H1 (cell line): ENCODE measurements at regions not wholly inside any gene's neighbourhood (a gene's known extent, or its start where the extent isn't known, plus 50 kb on each side); places are given as distances from the start of the nearest gene placed in this dataset.

ENCODE experiments used
- CTCF ChIA-PET: fragments of 300-600 bp; sonication (Branson Sonifier 250); formaldehyde crosslinking; loops from one replicate; lab custom pipeline; 2021; ENCODE audit not compliant: partially characterized antibody; lab: Charles Lee
- POLR2A ChIA-PET: fragments of 300-600 bp; sonication (Branson Sonifier 250); formaldehyde crosslinking; loops from one replicate; lab custom pipeline; 2021; ENCODE audit warnings: inconsistent platforms; ENCODE audit not compliant: partially characterized antibody; lab: Charles Lee
- DNase-seq, 2 experiments: peaks; one replicate each; pipeline versions ENCODE4 v3.0.0 to v3.0.0-alpha.2; 2010 to 2022; ENCODE audit warnings: low spot score in 2 of 2, low read depth in 1 of 2, mixed read lengths in 1 of 2
- FAIRE-seq: peaks from 2 replicates; lab custom pipeline; 2011; peaks lifted over from hg19 to GRCh38; lab: Jason Lieb, UNC
- H2AFZ ChIP-seq: 2 replicates; pipeline ENCODE4 v1.8.1; 2012; ENCODE audit warnings: low read length, inconsistent platforms
- H2AK5ac ChIP-seq: 2 replicates; pipeline ENCODE4 v1.6.1; 2013; ENCODE audit warnings: low read depth, low read length
- H2BK120ac ChIP-seq: replicated peaks from 2 replicates; pipeline ENCODE3; 2013; ENCODE audit warnings: low read depth, low read length, inconsistent platforms
- H2BK12ac ChIP-seq: 2 replicates; pipeline ENCODE4 v1.6.1; 2013; ENCODE audit warnings: low read depth, low read length
- H2BK15ac ChIP-seq: 2 replicates; pipeline ENCODE4 v1.6.1; 2013; ENCODE audit warnings: low read length
- H2BK20ac ChIP-seq: 2 replicates; pipeline ENCODE4 v1.6.1; 2013; ENCODE audit warnings: low read length
- H2BK5ac ChIP-seq: 2 replicates; pipeline ENCODE4 v1.6.1; 2013; ENCODE audit warnings: low read depth, low read length
- H3K14ac ChIP-seq: 2 replicates; pipeline ENCODE4 v1.6.1; 2013; ENCODE audit warnings: inconsistent platforms; ENCODE audit not compliant: insufficient read length
- H3K18ac ChIP-seq: 2 replicates; pipeline ENCODE4 v1.6.1; 2013; ENCODE audit warnings: low read length; ENCODE audit errors: extremely low read depth
- H3K23ac ChIP-seq: 2 replicates; pipeline ENCODE4 v1.6.1; 2013; ENCODE audit warnings: inconsistent platforms; ENCODE audit not compliant: insufficient read length
- H3K23me2 ChIP-seq: 2 replicates; pipeline ENCODE4 v1.6.1; 2013; ENCODE audit warnings: low read depth, low read length
- H3K27ac ChIP-seq: 2 replicates; pipeline ENCODE4 v1.6.1; 2011; ENCODE audit warnings: low read depth, low read length, inconsistent platforms
- H3K27me3 ChIP-seq, 4 experiments: replicated peaks in 1 of 4; 1 replicate in 1 of 4; 2 replicates in 3 of 4; pipeline versions ENCODE4 v1.6.1 to v1.8.1; 2011 to 2013; ENCODE audit warnings: low read length in 3 of 4, mild to moderate bottlenecking in 3 of 4, inconsistent platforms in 2 of 4, mixed read lengths in 2 of 4, moderate library complexity in 1 of 4; ENCODE audit not compliant: control insufficient read depth in 3 of 4, insufficient read depth in 3 of 4; ENCODE audit errors: extremely low read depth in 1 of 4
- H3K36me3 ChIP-seq, 4 experiments: 2 replicates each; pipeline versions ENCODE4 v1.6.1 to v1.8.1; 2011 to 2013; ENCODE audit warnings: mild to moderate bottlenecking in 4 of 4, low read length in 3 of 4, moderate library complexity in 2 of 4, control low read depth in 1 of 4, inconsistent platforms in 1 of 4; ENCODE audit not compliant: insufficient read depth in 4 of 4, control insufficient read depth in 2 of 4
- H3K4ac ChIP-seq: replicated peaks from 2 replicates; pipeline ENCODE3; 2013; ENCODE audit warnings: low read length, low read depth, mixed read lengths, inconsistent platforms; ENCODE audit not compliant: insufficient read length
- H3K4me1 ChIP-seq, 4 experiments: replicated peaks in 1 of 4; 1 replicate in 1 of 4; 2 replicates in 3 of 4; pipeline versions ENCODE4 v1.6.1 to v1.8.1; 2011 to 2013; ENCODE audit warnings: low read length in 3 of 4, inconsistent platforms in 2 of 4, mixed read lengths in 1 of 4; ENCODE audit not compliant: insufficient read depth in 4 of 4, control insufficient read depth in 3 of 4
- H3K4me2 ChIP-seq, 2 experiments: 2 replicates each; pipeline versions ENCODE4 v1.6.1 to v1.8.1; 2011 to 2013; ENCODE audit warnings: low read depth in 2 of 2, low read length in 2 of 2, control low read depth in 1 of 2, inconsistent platforms in 1 of 2, mild to moderate bottlenecking in 1 of 2; ENCODE audit not compliant: insufficient read depth in 1 of 2
- H3K4me3 ChIP-seq, 4 experiments: fragments of 200-600, 300-600 bp in 1 of 4; sonication (generic), shearing (Covaris generic), sonication (Bioruptor Twin) in 1 of 4; 2 replicates each; pipeline versions ENCODE4 v1.5.1 to v1.8.1; 2011 to 2016; ENCODE audit warnings: low read length in 4 of 4, low read depth in 3 of 4, control low read depth in 2 of 4, inconsistent platforms in 2 of 4, mild to moderate bottlenecking in 2 of 4, mixed read lengths in 1 of 4, moderate library complexity in 1 of 4; ENCODE audit not compliant: insufficient read depth in 2 of 4; ENCODE audit errors: extremely low read depth in 1 of 4
- H3K56ac ChIP-seq: replicated peaks from 2 replicates; pipeline ENCODE3; 2013; ENCODE audit warnings: low read depth, mild to moderate bottlenecking, mixed read lengths, low read length, inconsistent platforms; ENCODE audit not compliant: insufficient read length
- H3K79me1 ChIP-seq: 2 replicates; pipeline ENCODE4 v1.6.1; 2013; ENCODE audit warnings: low read depth, low read length, control low read depth
- H3K79me2 ChIP-seq, 2 experiments: 2 replicates each; pipeline versions ENCODE4 v1.6.1 to v1.8.1; 2012 to 2013; ENCODE audit warnings: low read length in 2 of 2, mild to moderate bottlenecking in 2 of 2, inconsistent platforms in 1 of 2; ENCODE audit not compliant: insufficient read depth in 2 of 2, control insufficient read depth in 1 of 2
- H3K9ac ChIP-seq, 4 experiments: replicated peaks in 1 of 4; 1 replicate in 1 of 4; 2 replicates in 3 of 4; pipeline versions ENCODE4 v1.6.1 to v1.8.1; 2011 to 2013; ENCODE audit warnings: low read depth in 3 of 4, low read length in 3 of 4, control low read depth in 2 of 4, mild to moderate bottlenecking in 2 of 4, moderate library complexity in 2 of 4, inconsistent platforms in 1 of 4; ENCODE audit errors: extremely low read depth in 1 of 4
- H3K9me3 ChIP-seq, 2 experiments: 2 replicates each; pipeline versions ENCODE4 v1.6.1 to v1.8.1; 2012 to 2013; ENCODE audit warnings: mild to moderate bottlenecking in 2 of 2, moderate library complexity in 2 of 2, control low read depth in 1 of 2, inconsistent platforms in 1 of 2, low read depth in 1 of 2, low read length in 1 of 2, mixed read lengths in 1 of 2; ENCODE audit not compliant: insufficient read depth in 2 of 2
- H4K20me1 ChIP-seq, 2 experiments: replicated peaks in 1 of 2; 2 replicates each; pipeline versions ENCODE3 to v1.8.1; 2011 to 2013; ENCODE audit warnings: inconsistent platforms in 2 of 2, low read length in 2 of 2, mild to moderate bottlenecking in 1 of 2; ENCODE audit not compliant: insufficient read depth in 2 of 2, control insufficient read depth in 1 of 2
- H4K5ac ChIP-seq: 2 replicates; pipeline ENCODE4 v1.6.1; 2013; ENCODE audit warnings: low read length, low read depth, mixed read lengths, inconsistent platforms; ENCODE audit not compliant: insufficient read length
- H4K8ac ChIP-seq: 2 replicates; pipeline ENCODE4 v1.8.0; 2013; ENCODE audit warnings: mild to moderate bottlenecking, moderate library complexity, low read length, inconsistent platforms; ENCODE audit not compliant: insufficient read depth; ENCODE audit errors: extremely low read depth
- H4K91ac ChIP-seq: replicated peaks from 2 replicates; pipeline ENCODE3; 2013; ENCODE audit warnings: low read length, mixed read lengths, inconsistent platforms; ENCODE audit not compliant: insufficient read length
- ASH2L ChIP-seq: fragments of 200-600, 300-600 bp; sonication (generic); IDR thresholded peaks from one replicate; pipeline ENCODE4 v1.7.1; 2017; ENCODE audit warnings: low read length
- CBX5 ChIP-seq: fragments of 300-800, 300-1000 bp; sonication (generic); IDR thresholded peaks from 2 replicates; pipeline ENCODE4 v1.7.1; 2016; ENCODE audit warnings: antibody characterized with exemption, low read length, low read depth
- CHD1 ChIP-seq: IDR thresholded peaks from 2 replicates; pipeline ENCODE4 v1.6.1; 2012; ENCODE audit warnings: low read depth, low read length, improper control_type of control experiment
- CREB1 ChIP-seq: IDR thresholded peaks from 2 replicates; pipeline ENCODE4 v1.6.1; 2012; ENCODE audit warnings: inconsistent platforms
- EP300 ChIP-seq, 2 experiments: IDR thresholded peaks; 1 replicate in 1 of 2; 2 replicates in 1 of 2; pipeline ENCODE4 v1.6.1; 2011 to 2012; ENCODE audit warnings: low read depth in 2 of 2, low read length in 2 of 2, mild to moderate bottlenecking in 2 of 2, borderline replicate concordance in 1 of 2, inconsistent platforms in 1 of 2, moderate library complexity in 1 of 2
- FOSL1 ChIP-seq: IDR thresholded peaks from 2 replicates; pipeline ENCODE4 v1.6.1; 2011; ENCODE audit warnings: mild to moderate bottlenecking, low read depth, low read length, moderate library complexity; ENCODE audit not compliant: insufficient read depth
- MAFK ChIP-seq: IDR thresholded peaks from 2 replicates; pipeline ENCODE4 v1.6.1; 2012; ENCODE audit warnings: low read depth, mild to moderate bottlenecking, improper control_type of control experiment, low read length
- POLR2A ChIP-seq, 2 experiments: IDR thresholded peaks; 1 replicate in 1 of 2; 2 replicates in 1 of 2; pipeline ENCODE4 v1.6.1; 2011; ENCODE audit warnings: low read depth in 2 of 2, low read length in 2 of 2, mild to moderate bottlenecking in 2 of 2; ENCODE audit errors: control extremely low read depth in 1 of 2
- POLR2AphosphoS5 ChIP-seq: IDR thresholded peaks from 2 replicates; pipeline ENCODE4 v1.6.1; 2011; ENCODE audit warnings: low read depth, low read length
- RNF2 ChIP-seq: fragments of 200-900, 300-1000 bp; sonication (generic); IDR thresholded peaks from 2 replicates; pipeline ENCODE4 v1.7.1; 2016; ENCODE audit warnings: borderline replicate concordance, low read depth, mild to moderate bottlenecking, antibody characterized with exemption, low read length; ENCODE audit not compliant: poor library complexity, severe bottlenecking; ENCODE audit errors: missing control alignments
- SAP30 ChIP-seq: fragments of 300-600 bp; sonication (generic); IDR thresholded peaks from 2 replicates; pipeline ENCODE4 v1.7.1; 2012; ENCODE audit warnings: low read length, moderate library complexity, mild to moderate bottlenecking, inconsistent platforms; ENCODE audit not compliant: insufficient read depth, insufficient replicate concordance
- SP1 ChIP-seq: IDR thresholded peaks from 2 replicates; pipeline ENCODE4 v1.6.1; 2011; ENCODE audit warnings: low read depth, low read length
- SP2 ChIP-seq: IDR thresholded peaks from 2 replicates; pipeline ENCODE4 v1.6.1; 2012; ENCODE audit warnings: mild to moderate bottlenecking, low read length, inconsistent platforms
- TEAD4 ChIP-seq: IDR thresholded peaks from 2 replicates; pipeline ENCODE4 v1.6.1; 2012; ENCODE audit warnings: low read depth, low read length, inconsistent platforms, mixed read lengths
- ZNF274 ChIP-seq: IDR thresholded peaks from 2 replicates; pipeline ENCODE4 v1.7.0; 2012; ENCODE audit warnings: low read length, borderline replicate concordance; ENCODE audit errors: extremely low read depth
- WGBS, 2 experiments: shearing (Covaris generic) in 1 of 2; methylation state at CpG; one replicate each; pipeline versions ENCODE4 v1.1.6 to v1.1.7; 2013 to 2015; ENCODE audit warnings: low lambda C conversion rate in 2 of 2, mixed read lengths in 2 of 2, inconsistent platforms in 1 of 2, low coverage in 1 of 2, missing lambda C conversion rate in 1 of 2; ENCODE audit not compliant: insufficient replicate concordance in 2 of 2, insufficient coverage in 1 of 2, insufficient read length in 1 of 2; ENCODE audit errors: extremely low coverage in 1 of 2, missing lambda C conversion rate in 1 of 2; 5-methylcytosine and 5-hydroxymethylcytosine counted together

GRCh38 chr10:3480281-3480989 is 304.6 kb downstream of the KLF6 start:
- Histone ChIP-seq H2BK15ac (no peak overlapping the region), H2BK120ac (no peak overlapping the region), H4K91ac (no peak overlapping the region), H2BK12ac (no peak overlapping the region), H3K14ac (no peak overlapping the region), H3K4ac (no peak overlapping the region), H4K20me1 (no peaks in the 10 kb centered on the region), H3K9ac (no peak overlapping the region), H4K8ac (no peak overlapping the region), H4K5ac (no peak overlapping the region), H3K9me3 (no peaks in the 10 kb centered on the region), H3K36me3 (no peaks in the 10 kb centered on the region), H3K79me1 (no peaks in the 10 kb centered on the region), H3K18ac (no peak overlapping the region), H3K4me3 (no peak overlapping the region), H3K79me2 (no peaks in the 10 kb centered on the region), H2BK5ac (no peak overlapping the region), H2AFZ (no peak overlapping the region), H3K27ac (no peak overlapping the region), H3K27me3 (no peaks in the 10 kb centered on the region), H3K23me2 (no peaks in the 10 kb centered on the region), H3K56ac (no peak overlapping the region), H3K4me2 (no peak overlapping the region), H2AK5ac (no peak overlapping the region), H3K23ac (no peak overlapping the region), H2BK20ac (no peak overlapping the region), H3K4me1 (peaks cover 0 to 2% (median under 1%) of the 10 kb centered on the region in 4 experiments; a peak in 2 of 7 replicates)
- DNase-seq, result no peak
- POLR2A ChIA-PET, result no interaction called here
- 92% methylated on average over 8 of the region's 8 CpGs; no CpG with 5 or more reads in 1 of the 2 experiments for WGBS, 2 experiments
- CTCF ChIA-PET, result interaction anchor here (1.5 kb wide), 1 partner anchor 24 kb away, joined by 3 read pairs; no protein-coding TSS in a partner anchor
- FAIRE-seq, result no peak
- TF ChIP-seq SP2 (no peak), ZNF274 (no peak), FOSL1 (no peak), POLR2A (IDR thresholded peaks at IDR 0.05; ENCODE audit: control extremely low read depth in 1 of 2, low read depth in 2 of 2, low read length in 2 of 2) (no peak), SAP30 (no peak), EP300 (IDR thresholded peaks at IDR 0.05; ENCODE audit: borderline replicate concordance in 1 of 2, low read depth in 2 of 2, low read length in 2 of 2) (no peak), TEAD4 (no peak), MAFK (no peak), SP1 (no peak), ASH2L (no peak), CREB1 (no peak), POLR2AphosphoS5 (no peak), CBX5 (no peak), CHD1 (no peak), RNF2 (no peak)
